AG09319 (cell line): ENCODE measurements at regions not wholly inside any gene's neighbourhood (a gene's known extent, or its start where the extent isn't known, plus 50 kb on each side); places are given as distances from the start of the nearest gene placed in this dataset.
"Not testable (repeated sequence)": the region's sequence is repeated elsewhere in the genome, so short reads cannot be mapped to it uniquely, and the experiment has no call there.

Experiments
- DNase-seq: peaks from one replicate; pipeline ENCODE4 v3.0.0-alpha.2; 2010; ENCODE audit warnings: low read depth; ENCODE audit errors: extremely low read depth
- CTCF ChIP-seq: IDR thresholded peaks from 2 replicates; pipeline ENCODE4 v1.5.1; 2011; ENCODE audit warnings: low read depth, mild to moderate bottlenecking, inconsistent platforms, low read length, moderate library complexity

- TF ChIP-seq CTCF = no peak
- DNase-seq = no peak
Observed at GRCh38 chr15:35288580-35288979, 203.5 kb upstream of the NANOGP8 start.

- TF ChIP-seq CTCF = no peak
- DNase-seq = no peak
Observed at GRCh38 chr15:35286721-35287120, 201.6 kb upstream of the NANOGP8 start.

GRCh38 chr15:35282965-35283496, 197.9 kb upstream of the NANOGP8 start:
- no peak for DNase-seq

GRCh38 chr15:35281515-35281914, 196.4 kb upstream of the NANOGP8 start:
- no peak for TF ChIP-seq CTCF
- DNase-seq = no peak

More at GRCh38 chr15:35282965-35283496, 197.9 kb upstream of the NANOGP8 start:
- no peak for TF ChIP-seq CTCF

GRCh38 chr15:35279811-35280210, 194.7 kb upstream of the NANOGP8 start:
- no peak for TF ChIP-seq CTCF
- DNase-seq = no peak

- no peak for DNase-seq
- no peak for TF ChIP-seq CTCF
Observed at GRCh38 chr15:35271371-35272043, 186.4 kb upstream of the NANOGP8 start.

- TF ChIP-seq CTCF = no peak
- DNase-seq = no peak
Observed at GRCh38 chr15:35260941-35261340, 175.8 kb upstream of the NANOGP8 start.

GRCh38 chr15:35260274-35260673, 175.2 kb upstream of the NANOGP8 start:
- not testable (repeated sequence) for DNase-seq
